HFFc6 (cell line): ENCODE measurements at regions not wholly inside any gene's neighbourhood (a gene's known extent, or its start where the extent isn't known, plus 50 kb on each side); places are given as distances from the start of the nearest gene placed in this dataset.

ENCODE experiments used
- DNase-seq: peaks from one replicate; pipeline ENCODE4 v3.0.0-alpha.2; 2018
- H3K27ac Mint-ChIP-seq: 2 replicates; pipeline ENCODE4 v1.8.0; 2020; ENCODE audit warnings: mild to moderate bottlenecking, mixed read lengths
- H3K27me3 Mint-ChIP-seq: 2 replicates; pipeline ENCODE4 v1.8.0; 2021; ENCODE audit warnings: mild to moderate bottlenecking, moderate library complexity, mixed read lengths; ENCODE audit not compliant: insufficient read depth
- H3K36me3 Mint-ChIP-seq: 2 replicates; pipeline ENCODE4 v1.8.0; 2021; ENCODE audit warnings: low read depth, mixed read lengths
- H3K4me1 Mint-ChIP-seq: 2 replicates; pipeline ENCODE4 v1.8.0; 2020; ENCODE audit warnings: low read depth, mixed read lengths
- H3K4me3 Mint-ChIP-seq: 2 replicates; pipeline ENCODE4 v1.8.0; 2020; ENCODE audit warnings: mild to moderate bottlenecking, moderate library complexity, mixed read lengths
- H3K9me3 Mint-ChIP-seq: 2 replicates; pipeline ENCODE4 v1.8.0; 2020; ENCODE audit warnings: mild to moderate bottlenecking, mixed read lengths
- TF ChIP-seq, protein P1 (sequence below): fragments of 200-600 bp; sonication (generic); IDR thresholded peaks from 2 replicates; pipeline ENCODE4 v1.5.0; 2021; ENCODE audit warnings: antibody characterized with exemption, mild to moderate bottlenecking

DNA sequence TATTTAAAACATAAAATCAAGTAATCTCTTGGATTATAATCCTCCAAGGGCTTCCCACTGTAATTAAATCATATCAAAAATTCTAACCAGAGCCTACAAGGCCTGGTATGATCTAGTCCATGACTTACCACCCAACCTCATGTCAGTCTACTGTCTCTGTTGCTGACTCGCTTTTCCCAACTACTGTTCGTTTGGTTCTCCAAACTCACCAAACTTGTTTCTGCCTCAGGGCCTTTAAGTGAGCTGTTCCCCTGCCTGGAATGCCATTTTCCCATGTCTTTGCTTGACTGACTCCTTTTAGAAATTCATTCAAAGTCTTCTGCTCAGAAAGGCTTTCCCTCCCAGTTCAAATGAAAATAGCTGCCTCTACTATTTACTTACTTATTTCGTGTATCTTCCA is 95.9 kb downstream of the ZC3H11B start:
- Mint-ChIP-seq H3K36me3 (no peaks in the 10 kb centered on the region), H3K4me3 (no peak overlapping the region), H3K27me3 (no peaks in the 10 kb centered on the region), H3K4me1 (no peaks in the 10 kb centered on the region; the same call in 1 of the 2 replicates), H3K9me3 (peaks cover 30% of the 10 kb centered on the region), H3K27ac (no peak overlapping the region)
- TF ChIP-seq, protein P1, sequence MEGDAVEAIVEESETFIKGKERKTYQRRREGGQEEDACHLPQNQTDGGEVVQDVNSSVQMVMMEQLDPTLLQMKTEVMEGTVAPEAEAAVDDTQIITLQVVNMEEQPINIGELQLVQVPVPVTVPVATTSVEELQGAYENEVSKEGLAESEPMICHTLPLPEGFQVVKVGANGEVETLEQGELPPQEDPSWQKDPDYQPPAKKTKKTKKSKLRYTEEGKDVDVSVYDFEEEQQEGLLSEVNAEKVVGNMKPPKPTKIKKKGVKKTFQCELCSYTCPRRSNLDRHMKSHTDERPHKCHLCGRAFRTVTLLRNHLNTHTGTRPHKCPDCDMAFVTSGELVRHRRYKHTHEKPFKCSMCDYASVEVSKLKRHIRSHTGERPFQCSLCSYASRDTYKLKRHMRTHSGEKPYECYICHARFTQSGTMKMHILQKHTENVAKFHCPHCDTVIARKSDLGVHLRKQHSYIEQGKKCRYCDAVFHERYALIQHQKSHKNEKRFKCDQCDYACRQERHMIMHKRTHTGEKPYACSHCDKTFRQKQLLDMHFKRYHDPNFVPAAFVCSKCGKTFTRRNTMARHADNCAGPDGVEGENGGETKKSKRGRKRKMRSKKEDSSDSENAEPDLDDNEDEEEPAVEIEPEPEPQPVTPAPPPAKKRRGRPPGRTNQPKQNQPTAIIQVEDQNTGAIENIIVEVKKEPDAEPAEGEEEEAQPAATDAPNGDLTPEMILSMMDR = no peak
- no peak for DNase-seq

DNA sequence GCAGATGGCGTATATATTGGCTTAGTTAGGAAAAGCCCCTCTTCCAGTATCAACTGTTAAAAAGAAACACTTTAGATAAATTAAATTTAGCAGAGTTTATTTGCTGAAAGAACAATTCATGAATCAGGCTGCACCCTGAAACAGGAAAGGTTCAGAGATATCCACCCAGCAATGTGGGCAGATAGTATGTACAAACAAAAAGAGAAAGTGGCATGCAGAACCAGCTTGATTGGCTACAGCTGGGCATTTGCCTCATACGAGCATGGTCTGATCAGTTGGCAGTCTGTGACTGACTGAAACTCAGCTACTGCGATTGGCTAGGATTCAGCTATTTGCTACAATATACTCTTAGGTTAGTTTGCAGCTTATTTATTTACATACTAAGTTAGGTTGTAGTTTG is 98.2 kb downstream of the ZC3H11B start:
- no peak overlapping the region for H3K27ac Mint-ChIP-seq
- no peaks in the 10 kb centered on the region for H3K27me3 Mint-ChIP-seq
- H3K36me3 Mint-ChIP-seq = no peaks in the 10 kb centered on the region
- DNase-seq = no peak
- no peaks in the 10 kb centered on the region; the same call in 1 of the 2 replicates for H3K4me1 Mint-ChIP-seq
- peaks cover 32% of the 10 kb centered on the region for H3K9me3 Mint-ChIP-seq
- TF ChIP-seq, protein P1 = no peak
- H3K4me3 Mint-ChIP-seq = no peak overlapping the region

DNA sequence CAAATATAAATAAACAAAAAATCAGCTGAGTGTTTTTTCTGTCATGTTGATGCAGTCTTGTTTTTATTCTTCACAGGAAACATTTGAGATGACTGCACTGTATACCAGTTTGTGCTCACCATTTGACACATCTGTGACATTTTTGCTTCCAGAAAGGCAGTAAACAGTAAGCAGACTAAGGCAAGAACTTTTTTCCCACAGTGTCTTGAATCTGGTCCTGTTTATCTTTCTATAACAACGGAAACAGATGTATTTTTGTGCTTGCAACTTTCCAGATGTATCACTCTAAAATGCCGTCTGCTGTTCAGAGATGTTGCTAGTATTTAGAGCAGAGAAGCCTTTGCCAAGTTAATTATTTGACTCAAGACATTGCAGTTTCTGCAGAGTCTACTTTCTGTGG is 105.5 kb downstream of the ZC3H11B start:
- TF ChIP-seq, protein P1 = no peak
- DNase-seq = no peak
- Mint-ChIP-seq H3K9me3 (peaks cover 36% of the 10 kb centered on the region), H3K27me3 (no peaks in the 10 kb centered on the region), H3K27ac (no peak overlapping the region), H3K4me3 (no peak overlapping the region), H3K4me1 (no peaks in the 10 kb centered on the region), H3K36me3 (no peaks in the 10 kb centered on the region)

DNA sequence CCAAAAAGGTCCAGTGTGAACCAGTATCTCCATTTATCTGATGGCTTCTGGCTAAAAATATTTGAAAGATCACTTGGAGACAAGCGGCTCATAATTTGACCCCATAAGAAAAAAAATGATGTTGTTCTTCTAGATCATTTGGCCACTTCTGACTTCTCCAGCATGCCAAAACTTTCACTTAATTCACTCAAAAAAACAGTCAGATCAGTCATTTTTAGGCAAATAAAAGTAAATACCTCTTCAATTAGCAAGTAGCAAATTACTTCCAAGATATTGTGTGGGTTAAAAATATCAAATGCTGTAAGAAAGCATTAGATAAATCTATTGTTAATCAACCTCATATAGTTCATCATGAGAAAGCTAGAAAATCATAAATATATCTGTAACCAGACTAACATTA is 106.0 kb downstream of the ZC3H11B start:
- no peaks in the 10 kb centered on the region for H3K36me3 Mint-ChIP-seq
- H3K4me3 Mint-ChIP-seq = no peak overlapping the region
- no peak overlapping the region for H3K27ac Mint-ChIP-seq
- TF ChIP-seq, protein P1 = no peak
- DNase-seq = no peak
- no peaks in the 10 kb centered on the region for H3K4me1 Mint-ChIP-seq
- peaks cover 41% of the 10 kb centered on the region for H3K9me3 Mint-ChIP-seq
- H3K27me3 Mint-ChIP-seq = no peaks in the 10 kb centered on the region

DNA sequence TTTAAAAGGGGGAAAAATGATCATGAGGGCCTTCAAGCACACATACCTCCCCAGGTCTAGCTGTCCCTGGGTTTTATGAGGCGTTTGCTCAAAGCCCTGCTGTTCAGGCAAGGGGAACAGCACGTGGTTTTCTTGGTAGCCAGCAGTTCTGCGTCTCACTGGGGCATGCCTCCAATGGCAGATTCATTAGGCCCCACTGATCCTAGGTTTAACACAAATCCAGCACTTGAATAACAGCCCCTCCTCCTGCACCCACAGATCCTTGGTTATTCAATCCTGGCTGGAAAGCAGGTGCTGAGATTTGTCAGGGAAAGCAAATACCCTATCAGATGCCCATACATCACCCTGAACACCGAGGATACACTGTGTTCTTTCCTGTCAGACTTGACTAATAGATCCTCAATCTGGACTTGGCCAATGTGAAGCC is 106.4 kb downstream of the ZC3H11B start:
- Mint-ChIP-seq H3K9me3 (peaks cover 43% of the 10 kb centered on the region), H3K36me3 (no peaks in the 10 kb centered on the region), H3K4me3 (no peak overlapping the region), H3K4me1 (no peaks in the 10 kb centered on the region), H3K27me3 (no peaks in the 10 kb centered on the region), H3K27ac (no peak overlapping the region)
- TF ChIP-seq, protein P1 = no peak
- no peak for DNase-seq

DNA sequence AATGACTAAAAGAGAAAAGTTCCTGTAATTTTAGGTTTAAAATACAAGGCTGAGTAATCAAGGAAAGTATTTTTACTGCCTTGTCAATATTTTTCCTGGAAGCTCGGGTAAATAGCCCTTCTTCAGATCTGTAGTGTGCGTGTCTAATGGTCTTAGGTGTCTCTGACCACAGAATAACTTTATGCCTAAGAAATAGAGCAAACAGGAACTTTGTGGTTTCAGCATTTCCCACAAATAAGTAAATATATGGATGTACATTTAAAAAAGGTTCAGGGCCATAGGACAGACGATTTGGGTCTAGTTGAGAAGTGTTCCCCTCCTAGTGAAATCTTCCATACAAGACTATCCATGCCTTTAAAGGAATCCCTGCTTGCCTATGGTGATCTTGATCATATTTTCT is 107.0 kb downstream of the ZC3H11B start:
- peaks cover 45% of the 10 kb centered on the region for H3K9me3 Mint-ChIP-seq
- H3K27ac Mint-ChIP-seq = no peak overlapping the region
- no peak overlapping the region for H3K4me3 Mint-ChIP-seq
- TF ChIP-seq, protein P1 = no peak
- no peaks in the 10 kb centered on the region for H3K36me3 Mint-ChIP-seq
- DNase-seq = no peak
- H3K27me3 Mint-ChIP-seq = no peaks in the 10 kb centered on the region
- no peaks in the 10 kb centered on the region for H3K4me1 Mint-ChIP-seq
